PC-9 (cell line): ENCODE measurements at regions not wholly inside any gene's neighbourhood (a gene's known extent, or its start where the extent isn't known, plus 50 kb on each side); places are given as distances from the start of the nearest gene placed in this dataset.

Experiments used
- CTCF ChIP-seq: fragments of 200-600 bp; sonication (generic); conservative IDR thresholded peaks from 2 replicates; pipeline ENCODE4 v1.6.1; 2017; ENCODE audit warnings: mixed run types, antibody characterized with exemption, mild to moderate bottlenecking, moderate library complexity
- EZH2 ChIP-seq: fragments of 200-600 bp; sonication (generic); IDR thresholded peaks from 2 replicates; pipeline ENCODE4 v1.8.0; 2017; ENCODE audit warnings: antibody characterized with exemption, low read depth

DNA sequence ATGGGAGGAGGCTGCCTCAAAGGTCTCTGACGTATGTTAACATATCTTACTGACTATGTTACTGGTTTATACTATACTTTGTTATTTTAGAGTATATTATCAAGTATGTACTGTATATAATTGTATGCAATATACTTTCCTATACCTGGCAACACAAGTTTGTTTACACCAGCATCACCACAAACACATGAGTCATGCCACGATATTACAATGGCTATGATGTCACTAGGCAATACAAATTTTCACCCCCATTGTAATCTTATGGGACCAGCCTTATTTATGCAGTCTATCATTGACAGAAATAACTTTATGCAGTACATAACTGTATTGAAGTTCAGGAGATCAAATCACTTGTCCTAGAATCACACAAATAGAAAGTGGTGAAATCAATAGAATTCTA lies 329.9 kb upstream of the SLC7A11 start:
- TF ChIP-seq CTCF (no peak), EZH2 (no peak)
